NB4 (cell line): ENCODE measurements at regions not wholly inside any gene's neighbourhood (a gene's known extent, or its start where the extent isn't known, plus 50 kb on each side); places are given as distances from the start of the nearest gene placed in this dataset.

ENCODE experiments used
- DNase-seq: peaks from one replicate; pipeline ENCODE4 v3.0.0; 2010; ENCODE audit warnings: low read depth
- H3K4me3 ChIP-seq: one replicate; pipeline ENCODE4 v1.5.1; 2011; ENCODE audit warnings: mild to moderate bottlenecking, low read depth, low read length, moderate library complexity
- CTCF ChIP-seq: IDR thresholded peaks from one replicate; pipeline ENCODE4 v1.5.1; 2012; ENCODE audit warnings: low read depth, low read length
- MYC ChIP-seq: IDR thresholded peaks from 2 replicates; pipeline ENCODE4 v1.6.1; 2011; ENCODE audit warnings: low read depth, low read length
- POLR2A ChIP-seq: IDR thresholded peaks from 2 replicates; pipeline ENCODE4 v1.6.1; 2011; ENCODE audit warnings: mild to moderate bottlenecking; ENCODE audit not compliant: insufficient read length; ENCODE audit errors: extremely low read depth
- TF ChIP-seq, protein P1 (sequence below): IDR thresholded peaks from 2 replicates; pipeline ENCODE4 v1.6.1; 2011; ENCODE audit warnings: low read depth, low read length

DNA sequence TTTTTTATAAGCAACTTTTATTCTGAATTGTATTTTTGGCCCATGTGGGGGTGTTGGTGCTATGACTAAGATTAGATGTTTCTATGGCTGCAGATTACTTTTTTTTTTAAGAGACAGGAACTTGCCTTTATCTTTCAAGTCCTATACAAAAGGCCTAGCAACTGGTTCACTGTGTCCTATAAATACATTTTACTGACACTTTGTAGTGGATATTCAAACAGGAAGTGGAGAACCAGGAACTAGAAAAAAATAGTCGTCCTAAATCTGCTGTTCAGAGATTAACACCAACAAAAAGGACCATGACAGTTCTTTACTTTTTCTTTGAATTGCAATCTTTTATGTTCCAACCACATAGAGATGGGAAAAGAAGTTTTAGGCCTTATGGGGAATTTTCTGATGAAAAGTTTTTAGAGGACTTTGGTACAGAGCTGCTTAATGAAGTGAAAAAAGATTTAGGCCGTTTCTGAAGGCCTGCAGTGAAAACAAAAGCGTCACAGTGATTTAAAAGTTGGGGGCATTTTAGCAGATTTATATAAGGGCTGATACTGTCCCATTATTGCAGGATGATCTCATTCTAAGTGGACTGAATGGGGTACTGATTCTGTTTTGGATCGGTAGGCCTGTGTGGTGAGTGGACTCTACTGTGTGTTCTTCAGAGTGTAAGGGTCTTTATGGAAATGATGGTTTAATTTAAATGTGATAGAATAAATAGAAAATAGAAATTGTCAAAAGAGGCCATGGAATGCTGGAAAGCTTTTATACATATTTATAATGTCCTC lies 136.4 kb upstream of the DEPDC1 start:
- H3K4me3 ChIP-seq, result no peak overlapping the region
- no peak for DNase-seq
- TF ChIP-seq, protein P1, sequence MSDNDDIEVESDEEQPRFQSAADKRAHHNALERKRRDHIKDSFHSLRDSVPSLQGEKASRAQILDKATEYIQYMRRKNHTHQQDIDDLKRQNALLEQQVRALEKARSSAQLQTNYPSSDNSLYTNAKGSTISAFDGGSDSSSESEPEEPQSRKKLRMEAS, result no peak
- no peak for TF ChIP-seq CTCF
- TF ChIP-seq MYC, result no peak
- no peak for TF ChIP-seq POLR2A

DNA sequence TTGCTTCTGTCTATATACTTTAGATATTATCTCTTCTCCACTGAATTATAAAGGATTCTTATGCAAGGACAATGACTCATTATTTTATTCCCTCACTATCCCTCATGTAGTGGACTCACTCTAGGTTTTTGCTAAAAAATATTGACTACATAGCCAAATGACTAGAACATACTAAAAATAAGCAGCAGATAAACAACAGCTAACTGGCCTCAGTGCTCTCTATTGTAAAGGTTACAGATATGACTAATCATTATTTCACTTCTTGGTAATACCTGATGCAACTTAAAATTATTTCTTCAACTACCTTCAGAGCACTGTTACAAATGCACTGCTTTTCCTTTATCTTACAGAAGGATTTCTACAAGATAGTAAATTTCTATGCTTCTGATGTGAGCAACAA lies 147.6 kb upstream of the DEPDC1 start:
- DNase-seq, result no peak
- H3K4me3 ChIP-seq, result no peak overlapping the region
- TF ChIP-seq, protein P1, result no peak
- TF ChIP-seq MYC, result no peak
- no peak for TF ChIP-seq CTCF
- no peak for TF ChIP-seq POLR2A

GRCh38 chr1:68651115-68651514 lies 154.2 kb upstream of the DEPDC1 start:
- H3K4me3 ChIP-seq, result no peak overlapping the region
- TF ChIP-seq, protein P1, result no peak
- no peak for TF ChIP-seq CTCF
- no peak for TF ChIP-seq POLR2A
- no peak for TF ChIP-seq MYC
- DNase-seq, result no peak

DNA sequence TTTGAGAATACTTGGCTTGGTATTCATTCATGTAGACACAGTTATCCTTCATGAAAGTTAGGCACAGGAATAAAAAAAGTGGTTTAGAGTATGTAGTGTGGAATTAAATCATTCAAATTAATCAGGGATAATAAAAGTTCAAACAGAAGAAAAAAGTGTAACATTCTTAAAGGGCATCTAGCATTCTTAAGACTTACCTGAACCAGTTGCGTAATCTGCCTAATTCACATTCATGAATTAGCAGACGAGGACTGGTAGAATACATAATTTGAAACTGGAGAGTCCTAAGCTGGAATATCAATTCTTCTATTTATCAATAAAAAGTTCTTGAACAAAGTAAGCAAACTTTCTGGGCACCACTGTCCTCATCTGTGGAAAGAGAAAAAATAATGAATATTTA lies 157.0 kb upstream of the DEPDC1 start:
- no peak for TF ChIP-seq MYC
- no peak overlapping the region for H3K4me3 ChIP-seq
- no peak for DNase-seq

GRCh38 chr1:68673771-68674170 lies 176.9 kb upstream of the DEPDC1 start:
- TF ChIP-seq, protein P1, result no peak
- TF ChIP-seq POLR2A, result no peak
- no peak for TF ChIP-seq CTCF
- TF ChIP-seq MYC, result no peak
- no peak for DNase-seq
- H3K4me3 ChIP-seq, result no peak overlapping the region

DNA sequence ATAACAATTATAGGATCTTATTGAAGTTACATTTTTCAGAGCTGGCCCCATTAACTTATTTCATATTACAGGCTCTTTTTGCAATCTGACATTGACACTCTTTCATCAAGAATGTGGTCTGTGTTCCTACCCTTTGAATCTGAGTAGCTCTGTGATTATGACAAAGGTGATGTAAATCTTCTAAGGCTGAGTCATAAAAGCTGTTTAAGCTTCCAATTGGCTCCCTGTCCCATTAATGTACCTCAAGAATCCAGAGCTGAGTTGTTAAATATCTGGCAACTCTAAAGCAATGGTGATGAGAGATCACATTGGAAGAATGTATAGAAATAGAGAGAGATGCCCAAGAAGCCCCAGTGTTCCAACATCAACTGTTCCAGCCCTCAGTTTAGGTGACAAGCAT lies 178.5 kb upstream of the DEPDC1 start:
- no peak overlapping the region for H3K4me3 ChIP-seq
- no peak for TF ChIP-seq CTCF
- TF ChIP-seq, protein P1, result no peak
- no peak for TF ChIP-seq POLR2A
- TF ChIP-seq MYC, result no peak
- no peak for DNase-seq
